DOHH2 (cell line): ENCODE measurements at regions not wholly inside any gene's neighbourhood (a gene's known extent, or its start where the extent isn't known, plus 50 kb on each side); places are given as distances from the start of the nearest gene placed in this dataset.

Experiments
- H3F3A ChIP-seq: fragments of 200-600 bp; sonication (generic), shearing (Covaris generic); 2 replicates; pipeline ENCODE4 v1.6.0; 2016; ENCODE audit warnings: antibody characterized with exemption, mild to moderate bottlenecking; ENCODE audit not compliant: control insufficient read depth, insufficient read depth
- H3K27ac ChIP-seq: fragments of 200-600 bp; sonication (generic); 2 replicates; pipeline ENCODE4 v1.5.1; 2014; ENCODE audit warnings: low read depth, mild to moderate bottlenecking, low read length, moderate library complexity
- H3K27me3 ChIP-seq: fragments of 200-600 bp; sonication (generic); 2 replicates; pipeline ENCODE4 v1.6.1; 2014; ENCODE audit warnings: mild to moderate bottlenecking, low read length, mixed read lengths; ENCODE audit not compliant: control insufficient read depth
- H3K36me3 ChIP-seq: fragments of 200-600 bp; sonication (generic); 2 replicates; pipeline ENCODE4 v1.6.1; 2014; ENCODE audit warnings: mild to moderate bottlenecking, low read length, moderate library complexity, mixed read lengths; ENCODE audit not compliant: control insufficient read depth
- H3K4me1 ChIP-seq: fragments of 200-600 bp; sonication (generic); 2 replicates; pipeline ENCODE4 v1.6.1; 2014; ENCODE audit warnings: mild to moderate bottlenecking, low read length, mixed read lengths; ENCODE audit not compliant: control insufficient read depth
- H3K4me2 ChIP-seq: fragments of 200-600 bp; sonication (generic); 2 replicates; pipeline ENCODE4 v1.6.0; 2014; ENCODE audit warnings: mild to moderate bottlenecking, low read length, moderate library complexity
- H3K4me3 ChIP-seq: fragments of 200-600 bp; sonication (generic); 2 replicates; pipeline ENCODE4 v1.5.1; 2014; ENCODE audit warnings: mild to moderate bottlenecking, low read length, mixed read lengths
- H3K79me2 ChIP-seq: fragments of 200-600 bp; sonication (generic); 2 replicates; pipeline ENCODE4 v1.6.1; 2014; ENCODE audit warnings: mild to moderate bottlenecking, low read length, mixed read lengths; ENCODE audit not compliant: control insufficient read depth
- H3K9me2 ChIP-seq: fragments of 200-600 bp; sonication (generic); replicated peaks from 2 replicates; pipeline ENCODE4 v1.6.1; 2014; ENCODE audit warnings: mild to moderate bottlenecking, low read length, mixed read lengths; ENCODE audit not compliant: control insufficient read depth
- H3K9me3 ChIP-seq: fragments of 200-600 bp; sonication (generic); 2 replicates; pipeline ENCODE4 v1.6.1; 2014; ENCODE audit warnings: antibody characterized with exemption, low read length, mixed read lengths; ENCODE audit not compliant: control insufficient read depth, insufficient read depth
- H4K20me1 ChIP-seq: fragments of 200-600 bp; sonication (generic); 2 replicates; pipeline ENCODE4 v1.6.0; 2014; ENCODE audit warnings: low read depth, mild to moderate bottlenecking, antibody characterized with exemption, low read length, moderate library complexity; ENCODE audit not compliant: control insufficient read depth, insufficient read depth
- EZH2phosphoT487 ChIP-seq: fragments of 200-600 bp; sonication (generic); IDR thresholded peaks from 2 replicates; pipeline ENCODE4 v1.6.1; 2017; ENCODE audit warnings: borderline replicate concordance, mild to moderate bottlenecking, antibody characterized with exemption, low read length, moderate library complexity, mixed read lengths
- TF ChIP-seq, protein P1 (sequence below): fragments of 200-600 bp; sonication (generic); IDR thresholded peaks from one replicate; pipeline ENCODE4 v1.5.1; 2014; ENCODE audit warnings: antibody characterized with exemption, mild to moderate bottlenecking, low read depth, low read length; ENCODE audit not compliant: poor library complexity, severe bottlenecking

DNA sequence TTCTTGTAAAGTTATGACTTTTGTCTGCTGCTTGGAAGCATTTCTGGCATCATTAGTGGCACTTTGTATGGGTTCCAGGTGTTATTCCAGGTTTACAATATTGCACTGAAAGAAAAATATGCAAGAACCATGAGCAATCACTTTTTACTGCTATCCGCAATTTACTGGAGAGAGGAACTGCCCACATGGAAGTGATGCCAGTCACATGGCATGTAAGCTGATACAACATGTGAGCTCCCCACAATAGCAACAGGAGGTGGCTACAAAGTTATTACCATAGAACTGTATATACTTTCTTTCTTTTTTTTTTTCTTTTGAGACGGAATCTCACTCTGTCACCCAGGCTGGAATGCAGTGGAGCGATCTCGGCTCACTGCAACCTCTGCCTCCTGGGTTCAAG lies 1012.1 kb downstream of the BCL11B start:
- H3K9me2 ChIP-seq: no peaks in the 10 kb centered on the region
- no peaks in the 10 kb centered on the region for H3K9me3 ChIP-seq
- no peak overlapping the region for H3K27ac ChIP-seq
- no peaks in the 10 kb centered on the region for H3K79me2 ChIP-seq
- no peaks in the 10 kb centered on the region for H4K20me1 ChIP-seq
- H3K4me3 ChIP-seq: no peak overlapping the region
- H3F3A ChIP-seq: no peaks in the 10 kb centered on the region
- H3K36me3 ChIP-seq: no peaks in the 10 kb centered on the region
- no peaks in the 10 kb centered on the region for H3K4me1 ChIP-seq
- no peaks in the 10 kb centered on the region for H3K27me3 ChIP-seq
- TF ChIP-seq, protein P1, sequence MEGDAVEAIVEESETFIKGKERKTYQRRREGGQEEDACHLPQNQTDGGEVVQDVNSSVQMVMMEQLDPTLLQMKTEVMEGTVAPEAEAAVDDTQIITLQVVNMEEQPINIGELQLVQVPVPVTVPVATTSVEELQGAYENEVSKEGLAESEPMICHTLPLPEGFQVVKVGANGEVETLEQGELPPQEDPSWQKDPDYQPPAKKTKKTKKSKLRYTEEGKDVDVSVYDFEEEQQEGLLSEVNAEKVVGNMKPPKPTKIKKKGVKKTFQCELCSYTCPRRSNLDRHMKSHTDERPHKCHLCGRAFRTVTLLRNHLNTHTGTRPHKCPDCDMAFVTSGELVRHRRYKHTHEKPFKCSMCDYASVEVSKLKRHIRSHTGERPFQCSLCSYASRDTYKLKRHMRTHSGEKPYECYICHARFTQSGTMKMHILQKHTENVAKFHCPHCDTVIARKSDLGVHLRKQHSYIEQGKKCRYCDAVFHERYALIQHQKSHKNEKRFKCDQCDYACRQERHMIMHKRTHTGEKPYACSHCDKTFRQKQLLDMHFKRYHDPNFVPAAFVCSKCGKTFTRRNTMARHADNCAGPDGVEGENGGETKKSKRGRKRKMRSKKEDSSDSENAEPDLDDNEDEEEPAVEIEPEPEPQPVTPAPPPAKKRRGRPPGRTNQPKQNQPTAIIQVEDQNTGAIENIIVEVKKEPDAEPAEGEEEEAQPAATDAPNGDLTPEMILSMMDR: no peak
- TF ChIP-seq EZH2phosphoT487: no peak
- no peak overlapping the region for H3K4me2 ChIP-seq

DNA sequence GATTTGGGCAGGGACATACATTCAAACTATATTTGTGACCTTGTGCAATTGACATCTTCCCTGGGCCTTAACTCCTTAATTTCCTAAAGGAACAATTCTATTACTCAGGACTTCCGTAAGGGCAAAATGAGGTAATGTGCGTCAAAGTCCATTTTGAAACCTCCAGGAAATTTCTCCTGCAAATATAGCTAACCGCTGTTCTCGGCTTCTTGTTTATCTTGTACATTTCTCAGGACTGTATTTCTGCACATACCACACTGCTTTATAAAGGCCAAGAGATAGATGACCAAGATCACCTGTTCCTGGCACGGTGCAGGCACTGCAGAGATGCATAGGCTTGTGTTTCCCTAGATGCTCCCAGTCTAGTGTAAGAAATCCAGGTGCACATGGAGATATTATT lies 1009.4 kb downstream of the BCL11B start:
- Histone ChIP-seq H3F3A (no peaks in the 10 kb centered on the region), H3K4me3 (no peak overlapping the region), H3K4me2 (no peak overlapping the region), H3K79me2 (no peaks in the 10 kb centered on the region), H3K27me3 (no peaks in the 10 kb centered on the region), H3K9me2 (no peaks in the 10 kb centered on the region), H3K4me1 (no peaks in the 10 kb centered on the region), H3K27ac (no peak overlapping the region), H3K36me3 (no peaks in the 10 kb centered on the region), H4K20me1 (no peaks in the 10 kb centered on the region), H3K9me3 (no peaks in the 10 kb centered on the region)
- TF ChIP-seq, protein P1: no peak
- no peak for TF ChIP-seq EZH2phosphoT487

DNA sequence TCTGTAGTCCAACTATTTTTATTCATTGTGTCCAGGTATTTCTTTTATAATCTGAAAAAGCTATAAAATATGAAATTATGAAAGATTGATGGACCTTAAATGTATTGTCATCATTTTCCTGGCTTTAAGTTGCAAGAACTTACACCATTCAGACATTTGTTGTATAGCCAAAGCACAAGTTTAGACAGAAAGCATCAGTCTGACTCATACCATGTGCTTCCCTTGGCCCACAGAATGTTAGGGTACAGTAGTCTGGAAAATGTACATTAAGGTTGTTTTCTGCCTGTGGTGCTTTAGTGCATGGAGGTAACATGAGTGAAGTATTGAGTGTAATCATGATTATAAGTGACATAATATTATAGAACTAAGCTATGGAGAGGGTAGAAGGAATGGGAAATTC lies 1002.5 kb downstream of the BCL11B start:
- no peaks in the 10 kb centered on the region for H3K4me1 ChIP-seq
- no peaks in the 10 kb centered on the region for H3K36me3 ChIP-seq
- H3F3A ChIP-seq: no peaks in the 10 kb centered on the region
- H3K27me3 ChIP-seq: no peaks in the 10 kb centered on the region
- no peaks in the 10 kb centered on the region for H3K9me2 ChIP-seq
- H3K79me2 ChIP-seq: no peaks in the 10 kb centered on the region
- H4K20me1 ChIP-seq: no peaks in the 10 kb centered on the region
- no peak overlapping the region for H3K4me3 ChIP-seq
- TF ChIP-seq, protein P1: no peak
- no peak for TF ChIP-seq EZH2phosphoT487
- H3K4me2 ChIP-seq: no peak overlapping the region
- no peaks in the 10 kb centered on the region for H3K9me3 ChIP-seq
- no peak overlapping the region for H3K27ac ChIP-seq

DNA sequence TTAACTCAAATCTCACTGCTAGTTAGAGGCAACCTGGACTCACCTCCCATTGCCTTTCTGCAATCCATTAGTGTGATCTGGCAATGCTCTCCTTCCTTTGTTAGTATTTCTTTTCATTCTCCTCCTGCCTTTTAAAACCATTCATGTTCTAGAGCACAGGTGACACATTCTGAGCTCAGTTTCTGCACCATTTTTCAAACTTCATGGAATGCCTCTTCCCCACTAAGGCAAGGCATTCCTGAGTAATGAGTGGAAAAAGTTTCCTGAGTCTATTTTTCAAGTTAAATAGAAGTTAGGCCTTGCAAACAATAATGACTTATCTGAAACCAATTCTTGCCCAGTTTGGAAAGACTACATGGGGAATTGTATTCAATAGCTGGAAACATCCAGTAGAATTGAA lies 1001.8 kb downstream of the BCL11B start:
- H3K4me2 ChIP-seq: no peak overlapping the region
- H3K9me2 ChIP-seq: no peaks in the 10 kb centered on the region
- no peaks in the 10 kb centered on the region for H3K79me2 ChIP-seq
- H4K20me1 ChIP-seq: no peaks in the 10 kb centered on the region
- no peaks in the 10 kb centered on the region for H3K9me3 ChIP-seq
- no peaks in the 10 kb centered on the region for H3K4me1 ChIP-seq
- H3K27ac ChIP-seq: no peak overlapping the region
- TF ChIP-seq EZH2phosphoT487: no peak
- H3K27me3 ChIP-seq: no peaks in the 10 kb centered on the region
- H3K4me3 ChIP-seq: no peak overlapping the region
- H3K36me3 ChIP-seq: no peaks in the 10 kb centered on the region
- H3F3A ChIP-seq: no peaks in the 10 kb centered on the region
